ENCODE measurements at regions not wholly inside any gene's neighbourhood (a gene's known extent, or its start where the extent isn't known, plus 50 kb on each side); places are given as distances from the start of the nearest gene placed in this dataset.

DNA sequence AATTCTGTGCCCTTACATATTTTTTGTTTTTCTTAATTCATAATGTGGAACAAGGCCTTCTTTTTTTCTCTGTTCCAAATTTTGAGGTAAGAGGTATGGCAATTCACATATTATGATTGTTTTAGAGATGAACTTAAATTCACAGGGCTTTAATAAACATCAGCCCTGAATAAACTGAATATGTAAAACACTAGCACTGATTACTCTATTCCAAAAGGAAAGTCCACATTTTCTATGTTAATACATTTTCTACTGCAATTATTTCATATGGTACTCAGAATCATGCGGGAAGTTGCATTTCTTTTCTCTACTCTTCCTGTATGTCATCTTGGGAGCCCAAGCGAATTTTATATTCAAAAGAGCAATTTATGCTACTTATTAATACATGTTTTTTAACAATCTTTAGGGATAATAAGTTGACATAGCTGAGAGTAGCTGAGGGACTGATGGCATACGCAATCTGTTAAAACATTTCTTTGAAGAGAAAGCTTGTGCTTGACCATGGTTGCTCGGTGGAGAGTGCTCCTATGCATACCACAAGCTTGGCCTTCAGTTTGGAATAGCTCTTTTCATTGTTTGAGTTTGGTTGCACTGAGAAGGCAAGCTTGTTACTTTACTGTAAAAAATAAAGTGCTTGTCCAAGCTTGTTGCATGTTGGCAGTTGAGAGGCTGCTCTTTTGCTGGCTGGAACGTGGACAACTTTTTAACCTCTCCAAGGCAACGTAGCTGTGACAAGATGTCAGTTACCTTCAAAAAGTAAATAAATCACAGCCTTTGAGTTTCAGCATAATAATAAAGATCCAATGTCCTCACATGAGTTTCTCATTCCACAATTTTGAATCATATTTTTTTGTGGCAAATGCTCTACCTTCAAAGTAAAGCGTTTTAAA lies 196.3 kb upstream of the SPRY1 start:
- no peak for DNase-seq (ENCODE audit: low read depth in 1 of 2, low spot score in 1 of 2)
- TF ChIP-seq JUNB (IDR thresholded peaks at IDR 0.05) (no peak), KDM1A (IDR thresholded peaks at IDR 0.05; ENCODE audit: low read depth) (no peak), BHLHE40 (IDR thresholded peaks at IDR 0.05; ENCODE audit: low read depth, low read length) (no peak), CTCF (IDR thresholded peaks at IDR 0.05) (no peak), ZNF302 (CRISPR knock-in tag; IDR thresholded peaks at IDR 0.05) (no peak), E2F6 (IDR thresholded peaks at IDR 0.05; ENCODE audit: borderline replicate concordance, low read depth) (no peak), ZFP36 (IDR thresholded peaks at IDR 0.05; ENCODE audit: borderline replicate concordance, partially characterized antibody) (no peak), EHMT2 (IDR thresholded peaks at IDR 0.05; ENCODE audit: low read depth) (no peak), FOSB (CRISPR knock-in tag; IDR thresholded peaks at IDR 0.05) (no peak), RAD21 (conservative IDR thresholded peaks at IDR 0.05 in 1 of 2, IDR thresholded peaks at IDR 0.05 in 1 of 2) (no peak), SREBF2 (IDR thresholded peaks at IDR 0.05) (no peak), SMC3 (IDR thresholded peaks at IDR 0.05) (no peak), CEBPB (IDR thresholded peaks at IDR 0.05) (no peak), KDM5A (IDR thresholded peaks at IDR 0.05) (no peak), TP53 (CRISPR knock-in tag; IDR thresholded peaks at IDR 0.05) (no peak), MAX (IDR thresholded peaks at IDR 0.05) (no peak)
- TF ChIP-seq, protein P1, sequence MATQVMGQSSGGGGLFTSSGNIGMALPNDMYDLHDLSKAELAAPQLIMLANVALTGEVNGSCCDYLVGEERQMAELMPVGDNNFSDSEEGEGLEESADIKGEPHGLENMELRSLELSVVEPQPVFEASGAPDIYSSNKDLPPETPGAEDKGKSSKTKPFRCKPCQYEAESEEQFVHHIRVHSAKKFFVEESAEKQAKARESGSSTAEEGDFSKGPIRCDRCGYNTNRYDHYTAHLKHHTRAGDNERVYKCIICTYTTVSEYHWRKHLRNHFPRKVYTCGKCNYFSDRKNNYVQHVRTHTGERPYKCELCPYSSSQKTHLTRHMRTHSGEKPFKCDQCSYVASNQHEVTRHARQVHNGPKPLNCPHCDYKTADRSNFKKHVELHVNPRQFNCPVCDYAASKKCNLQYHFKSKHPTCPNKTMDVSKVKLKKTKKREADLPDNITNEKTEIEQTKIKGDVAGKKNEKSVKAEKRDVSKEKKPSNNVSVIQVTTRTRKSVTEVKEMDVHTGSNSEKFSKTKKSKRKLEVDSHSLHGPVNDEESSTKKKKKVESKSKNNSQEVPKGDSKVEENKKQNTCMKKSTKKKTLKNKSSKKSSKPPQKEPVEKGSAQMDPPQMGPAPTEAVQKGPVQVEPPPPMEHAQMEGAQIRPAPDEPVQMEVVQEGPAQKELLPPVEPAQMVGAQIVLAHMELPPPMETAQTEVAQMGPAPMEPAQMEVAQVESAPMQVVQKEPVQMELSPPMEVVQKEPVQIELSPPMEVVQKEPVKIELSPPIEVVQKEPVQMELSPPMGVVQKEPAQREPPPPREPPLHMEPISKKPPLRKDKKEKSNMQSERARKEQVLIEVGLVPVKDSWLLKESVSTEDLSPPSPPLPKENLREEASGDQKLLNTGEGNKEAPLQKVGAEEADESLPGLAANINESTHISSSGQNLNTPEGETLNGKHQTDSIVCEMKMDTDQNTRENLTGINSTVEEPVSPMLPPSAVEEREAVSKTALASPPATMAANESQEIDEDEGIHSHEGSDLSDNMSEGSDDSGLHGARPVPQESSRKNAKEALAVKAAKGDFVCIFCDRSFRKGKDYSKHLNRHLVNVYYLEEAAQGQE (IDR thresholded peaks at IDR 0.05): no peak
- H3K9me3 ChIP-seq: no peaks in the 10 kb centered on the region
- ChIA-PET POLR2A (no interaction called here), CTCF (no interaction called here)
- FAIRE-seq: no peak
- ATAC-seq: no peak
- H3K4me1 ChIP-seq: no peaks in the 10 kb centered on the region
- H3K4me2 ChIP-seq: no peak overlapping the region
- no peak overlapping the region for H3K4me3 ChIP-seq
- 84% methylated on average over 7 of the region's 7 CpGs for WGBS (ENCODE audit: missing lambda C conversion rate)
- no peak overlapping the region for H3K27ac ChIP-seq

DNA sequence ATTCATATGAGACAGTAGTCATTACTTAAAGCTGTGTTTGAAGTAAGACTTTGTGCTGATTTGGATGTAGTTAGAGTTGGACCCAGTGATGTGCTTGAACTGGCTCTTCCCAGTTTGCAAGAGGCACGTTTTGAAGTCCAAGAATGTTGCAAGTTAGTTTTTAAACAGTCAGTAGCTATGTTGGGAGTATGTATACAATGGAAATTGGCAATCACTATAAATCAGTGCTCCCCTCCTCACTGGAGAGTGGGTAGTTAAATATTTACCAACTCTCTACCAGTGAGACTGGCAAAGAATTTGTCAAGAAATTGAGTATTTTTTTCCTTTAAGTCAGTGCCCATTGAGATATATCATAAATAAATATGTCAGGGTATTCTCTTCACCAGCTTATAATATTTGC lies 191.9 kb upstream of the SPRY1 start:
- ATAC-seq (no peak), DNase-seq (ENCODE audit: low read depth in 1 of 2, low spot score in 1 of 2) (no peak), FAIRE-seq (no peak)
- WGBS (ENCODE audit: missing lambda C conversion rate): 0% methylated on average over 1 of the region's 1 CpG
- H3K27ac ChIP-seq: no peak overlapping the region
- H3K4me1 ChIP-seq: no peaks in the 10 kb centered on the region
- no peaks in the 10 kb centered on the region for H3K9me3 ChIP-seq
- POLR2A ChIA-PET: no interaction called here
- CTCF ChIA-PET: no interaction called here
- no peak overlapping the region for H3K4me2 ChIP-seq
- H3K4me3 ChIP-seq: no peak overlapping the region
- TF ChIP-seq TP53 (CRISPR knock-in tag; IDR thresholded peaks at IDR 0.05): no peak
- no peak for TF ChIP-seq POLR2A (IDR thresholded peaks at IDR 0.05; ENCODE audit: low read length)
- TF ChIP-seq HES2 (IDR thresholded peaks at IDR 0.05): no peak
- no peak for TF ChIP-seq USF2 (IDR thresholded peaks at IDR 0.05)
- no peak for TF ChIP-seq E2F6 (IDR thresholded peaks at IDR 0.05; ENCODE audit: borderline replicate concordance, low read depth)
- TF ChIP-seq ZSCAN20 (CRISPR knock-in tag; IDR thresholded peaks at IDR 0.05): no peak
- no peak for TF ChIP-seq RCOR1 (IDR thresholded peaks at IDR 0.05; ENCODE audit: low read depth, low read length)
- no peak for TF ChIP-seq KDM1A (IDR thresholded peaks at IDR 0.05; ENCODE audit: low read depth)
- TF ChIP-seq NPAS2 (CRISPR knock-in tag; IDR thresholded peaks at IDR 0.05; ENCODE audit: borderline replicate concordance): no peak
- TF ChIP-seq FOSL2 (IDR thresholded peaks at IDR 0.05): no peak
- no peak for TF ChIP-seq FOSL2 (CRISPR knock-in tag; IDR thresholded peaks at IDR 0.05)
- no peak for TF ChIP-seq ZNF302 (CRISPR knock-in tag; IDR thresholded peaks at IDR 0.05)
- no peak for TF ChIP-seq ATOH8 (CRISPR knock-in tag; IDR thresholded peaks at IDR 0.05; ENCODE audit: low read depth)
- TF ChIP-seq HEYL (CRISPR knock-in tag; IDR thresholded peaks at IDR 0.05): no peak
- TF ChIP-seq FOXS1 (CRISPR knock-in tag; IDR thresholded peaks at IDR 0.05): no peak
